OCI-LY1 (cell line): ENCODE measurements at regions not wholly inside any gene's neighbourhood (a gene's known extent, or its start where the extent isn't known, plus 50 kb on each side); places are given as distances from the start of the nearest gene placed in this dataset.

Experiments
- H2AFZ ChIP-seq: fragments of 200-600 bp; sonication (generic), shearing (Covaris generic); 2 replicates; pipeline ENCODE4 v1.6.0; 2014; ENCODE audit warnings: antibody characterized with exemption, mild to moderate bottlenecking, low read length
- H3F3A ChIP-seq: fragments of 200-600 bp; sonication (generic), shearing (Covaris generic); 2 replicates; pipeline ENCODE4 v1.6.0; 2014; ENCODE audit warnings: mild to moderate bottlenecking, antibody characterized with exemption, low read length, moderate library complexity; ENCODE audit not compliant: insufficient read depth
- H3K27ac ChIP-seq: fragments of 200-600 bp; sonication (generic); 2 replicates; pipeline ENCODE4 v1.5.1; 2014; ENCODE audit warnings: low read length, mixed run types, mild to moderate bottlenecking, low read depth; ENCODE audit not compliant: poor library complexity, severe bottlenecking
- H3K27me3 ChIP-seq: fragments of 200-600 bp; sonication (generic); 2 replicates; pipeline ENCODE4 v1.6.0; 2014; ENCODE audit warnings: antibody characterized with exemption, mild to moderate bottlenecking, low read length, moderate library complexity; ENCODE audit not compliant: insufficient read depth
- H3K36me3 ChIP-seq: fragments of 200-600 bp; sonication (generic); 2 replicates; pipeline ENCODE4 v1.6.1; 2014; ENCODE audit warnings: mild to moderate bottlenecking, antibody characterized with exemption, low read length, moderate library complexity, mixed read lengths; ENCODE audit not compliant: insufficient read depth
- H3K4me1 ChIP-seq: fragments of 200-600 bp; sonication (generic); 2 replicates; pipeline ENCODE4 v1.5.1; 2014; ENCODE audit warnings: mild to moderate bottlenecking, low read length, moderate library complexity; ENCODE audit not compliant: insufficient read depth, severe bottlenecking
- H3K4me2 ChIP-seq: fragments of 200-600 bp; sonication (generic), shearing (Covaris generic); 2 replicates; pipeline ENCODE4 v1.6.1; 2014; ENCODE audit warnings: low read length
- H3K4me3 ChIP-seq: fragments of 200-600 bp; sonication (generic); 2 replicates; pipeline ENCODE4 v1.5.1; 2014; ENCODE audit warnings: low read length, low read depth, mild to moderate bottlenecking, mixed read lengths; ENCODE audit not compliant: poor library complexity, severe bottlenecking
- H3K79me2 ChIP-seq: fragments of 200-600 bp; shearing (Covaris generic); 2 replicates; pipeline ENCODE4 v1.6.1; 2016; ENCODE audit warnings: mixed run types, low read length, mixed read lengths; ENCODE audit not compliant: insufficient read depth
- H3K9ac ChIP-seq: fragments of 200-600 bp; sonication (generic), shearing (Covaris generic); 2 replicates; pipeline ENCODE4 v1.6.1; 2014; ENCODE audit warnings: mild to moderate bottlenecking, low read length, mixed read lengths
- H3K9me2 ChIP-seq: fragments of 200-600 bp; sonication (generic), shearing (Covaris generic); 2 replicates; pipeline ENCODE4 v1.6.1; 2014; ENCODE audit warnings: low read depth, mild to moderate bottlenecking, low read length, mixed read lengths
- H3K9me3 ChIP-seq: fragments of 200-600 bp; shearing (Covaris generic); 2 replicates; pipeline ENCODE4 v1.6.1; 2014; ENCODE audit warnings: low read length, mixed read lengths
- H4K20me1 ChIP-seq: fragments of 200-600 bp; sonication (generic), shearing (Covaris generic); 2 replicates; pipeline ENCODE4 v1.6.0; 2016; ENCODE audit warnings: mild to moderate bottlenecking, low read length; ENCODE audit not compliant: insufficient read depth
- EZH2 ChIP-seq: fragments of 200-600 bp; sonication (generic), shearing (Covaris generic); IDR thresholded peaks from 2 replicates; pipeline ENCODE4 v1.8.0; 2017; ENCODE audit warnings: borderline replicate concordance, mixed run types, mild to moderate bottlenecking, antibody characterized with exemption, low read length, moderate library complexity, mixed read lengths
- TF ChIP-seq, protein P1 (sequence below): fragments of 200-600 bp; sonication (generic), shearing (Covaris generic); IDR thresholded peaks from 2 replicates; pipeline ENCODE4 v1.5.1; 2017; ENCODE audit warnings: mild to moderate bottlenecking, antibody characterized with exemption, low read length, moderate library complexity, mixed read lengths

- Histone ChIP-seq H3K27me3 (no peaks in the 10 kb centered on the region), H2AFZ (no peak overlapping the region), H3K9me2 (no peaks in the 10 kb centered on the region), H3K9ac (no peak overlapping the region), H3K4me3 (no peak overlapping the region), H4K20me1 (no peaks in the 10 kb centered on the region), H3K4me1 (no peaks in the 10 kb centered on the region), H3K9me3 (no peaks in the 10 kb centered on the region), H3K27ac (no peak overlapping the region), H3K79me2 (no peaks in the 10 kb centered on the region), H3F3A (no peaks in the 10 kb centered on the region), H3K4me2 (no peak overlapping the region), H3K36me3 (no peaks in the 10 kb centered on the region)
- TF ChIP-seq EZH2 = no peak
- TF ChIP-seq, protein P1, sequence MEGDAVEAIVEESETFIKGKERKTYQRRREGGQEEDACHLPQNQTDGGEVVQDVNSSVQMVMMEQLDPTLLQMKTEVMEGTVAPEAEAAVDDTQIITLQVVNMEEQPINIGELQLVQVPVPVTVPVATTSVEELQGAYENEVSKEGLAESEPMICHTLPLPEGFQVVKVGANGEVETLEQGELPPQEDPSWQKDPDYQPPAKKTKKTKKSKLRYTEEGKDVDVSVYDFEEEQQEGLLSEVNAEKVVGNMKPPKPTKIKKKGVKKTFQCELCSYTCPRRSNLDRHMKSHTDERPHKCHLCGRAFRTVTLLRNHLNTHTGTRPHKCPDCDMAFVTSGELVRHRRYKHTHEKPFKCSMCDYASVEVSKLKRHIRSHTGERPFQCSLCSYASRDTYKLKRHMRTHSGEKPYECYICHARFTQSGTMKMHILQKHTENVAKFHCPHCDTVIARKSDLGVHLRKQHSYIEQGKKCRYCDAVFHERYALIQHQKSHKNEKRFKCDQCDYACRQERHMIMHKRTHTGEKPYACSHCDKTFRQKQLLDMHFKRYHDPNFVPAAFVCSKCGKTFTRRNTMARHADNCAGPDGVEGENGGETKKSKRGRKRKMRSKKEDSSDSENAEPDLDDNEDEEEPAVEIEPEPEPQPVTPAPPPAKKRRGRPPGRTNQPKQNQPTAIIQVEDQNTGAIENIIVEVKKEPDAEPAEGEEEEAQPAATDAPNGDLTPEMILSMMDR = no peak
Observed at GRCh38 chr7:25386311-25386744, 158.0 kb upstream of the NPVF start.

GRCh38 chr7:25388681-25389080 lies 160.4 kb upstream of the NPVF start:
- Histone ChIP-seq H3K9me2 (no peaks in the 10 kb centered on the region), H3K79me2 (no peaks in the 10 kb centered on the region), H3K4me1 (no peaks in the 10 kb centered on the region), H3K9ac (no peak overlapping the region), H3K27me3 (no peaks in the 10 kb centered on the region), H3K4me2 (no peak overlapping the region), H3K27ac (no peak overlapping the region), H2AFZ (no peak overlapping the region), H3K4me3 (no peak overlapping the region), H4K20me1 (no peaks in the 10 kb centered on the region), H3K9me3 (no peaks in the 10 kb centered on the region), H3K36me3 (no peaks in the 10 kb centered on the region), H3F3A (no peaks in the 10 kb centered on the region)
- no peak for TF ChIP-seq EZH2
- TF ChIP-seq, protein P1 = no peak

GRCh38 chr7:25389489-25390106 lies 161.3 kb upstream of the NPVF start:
- no peak for TF ChIP-seq EZH2
- TF ChIP-seq, protein P1 = peak; percentile 65
- Histone ChIP-seq H3K9me2 (no peaks in the 10 kb centered on the region), H3K27ac (no peak overlapping the region), H3K36me3 (no peaks in the 10 kb centered on the region), H3K79me2 (no peaks in the 10 kb centered on the region), H3F3A (no peaks in the 10 kb centered on the region), H3K4me2 (no peak overlapping the region), H2AFZ (no peak overlapping the region), H3K9ac (no peak overlapping the region), H3K4me1 (no peaks in the 10 kb centered on the region), H3K4me3 (no peak overlapping the region), H3K27me3 (no peaks in the 10 kb centered on the region), H3K9me3 (no peaks in the 10 kb centered on the region), H4K20me1 (no peaks in the 10 kb centered on the region)
